HG02943 (cell line): ENCODE measurements at regions not wholly inside any gene's neighbourhood (a gene's known extent, or its start where the extent isn't known, plus 50 kb on each side); places are given as distances from the start of the nearest gene placed in this dataset.

Experiments
- ATAC-seq: cut with Tn5 transposase; IDR thresholded peaks from one replicate; pipeline ENCODE4 v1.9.1; 2021; ENCODE audit warnings: mild to moderate bottlenecking, low read depth, moderate library complexity; ENCODE audit not compliant: unreplicated experiment

DNA sequence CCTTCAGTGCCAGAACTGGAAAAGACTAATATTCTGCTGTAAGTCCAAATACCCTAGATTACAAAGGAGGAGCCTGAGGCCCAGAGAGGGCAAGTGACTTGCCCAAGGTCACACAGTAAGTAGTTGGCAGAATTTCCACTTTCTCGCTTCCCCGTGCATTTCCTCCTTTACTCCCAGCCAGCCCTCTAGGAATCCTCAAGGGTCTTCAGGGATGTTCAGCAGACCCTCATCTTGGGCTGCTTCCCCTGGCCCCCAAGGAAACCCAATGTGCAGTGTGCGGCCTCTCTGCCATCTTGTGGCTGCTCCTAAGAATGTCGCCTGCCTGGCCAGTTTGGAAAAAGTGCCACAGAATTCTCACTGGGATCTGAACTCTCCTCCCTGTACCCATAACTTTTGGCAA lies 217.7 kb upstream of the LRFN2 start:
- no peak for ATAC-seq

- no peak for ATAC-seq
These were observed 216.9 kb upstream of the LRFN2 start for GRCh38 chr6:40803897-40804702.

DNA sequence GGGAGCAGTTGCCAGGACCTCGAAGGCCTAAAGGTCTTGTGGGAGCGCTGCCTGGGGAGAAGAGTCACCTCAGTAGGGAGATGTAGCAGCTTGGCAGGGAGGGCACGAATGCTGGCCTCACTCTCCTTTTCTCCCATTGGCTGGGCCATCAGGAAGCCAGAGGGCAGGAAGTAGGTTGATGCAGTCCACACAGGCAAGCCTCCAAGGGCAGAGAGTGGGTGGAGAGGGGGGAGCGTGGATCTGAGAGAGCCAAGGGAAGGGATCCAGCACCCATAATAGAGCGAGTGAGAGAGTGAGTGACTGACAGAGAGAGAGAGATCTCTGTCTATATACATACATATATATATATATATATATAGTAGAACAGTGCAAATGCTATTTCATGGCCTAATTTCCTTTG lies 215.3 kb upstream of the LRFN2 start:
- ATAC-seq, result no peak

DNA sequence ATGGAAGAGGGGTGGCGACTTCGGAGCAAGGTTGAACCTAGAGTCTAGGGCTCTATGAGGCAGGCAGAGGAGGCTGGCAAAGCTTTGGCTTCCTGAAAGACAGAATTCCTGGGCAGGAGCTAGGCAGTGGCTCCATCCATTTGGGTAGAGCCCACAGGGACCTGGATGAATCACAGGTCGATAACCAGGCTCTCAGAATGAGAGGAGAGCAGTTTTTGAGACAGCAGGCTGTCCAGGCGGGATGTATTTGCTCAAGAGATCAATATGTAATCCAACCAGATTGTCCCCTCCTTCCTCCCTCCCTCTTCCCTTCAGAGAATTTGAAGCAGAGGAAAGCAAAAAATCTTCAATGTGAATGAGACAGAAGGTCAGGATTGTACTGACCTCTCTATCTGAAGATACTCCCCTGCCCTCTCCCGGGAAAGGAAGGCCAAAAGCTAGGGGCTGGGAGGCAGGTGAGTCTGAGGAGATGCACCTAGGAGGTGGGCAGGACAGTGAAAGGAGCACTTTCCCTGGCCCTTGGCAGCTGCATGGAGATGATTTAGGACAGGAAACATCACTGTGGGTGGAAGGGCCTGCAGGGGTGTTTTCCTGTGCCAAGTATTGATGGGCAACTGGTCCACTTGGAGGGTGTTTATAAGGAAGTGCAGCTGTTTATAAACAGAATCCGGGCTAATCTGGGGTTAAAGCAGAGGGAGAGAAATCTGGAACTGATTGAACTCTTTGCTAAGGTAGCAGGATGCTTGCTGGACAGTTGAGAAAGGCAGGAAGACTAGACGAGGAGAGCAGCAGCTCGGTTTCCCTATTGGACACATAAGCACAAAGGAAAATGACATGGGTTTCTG lies 212.4 kb upstream of the LRFN2 start:
- ATAC-seq, result no peak

DNA sequence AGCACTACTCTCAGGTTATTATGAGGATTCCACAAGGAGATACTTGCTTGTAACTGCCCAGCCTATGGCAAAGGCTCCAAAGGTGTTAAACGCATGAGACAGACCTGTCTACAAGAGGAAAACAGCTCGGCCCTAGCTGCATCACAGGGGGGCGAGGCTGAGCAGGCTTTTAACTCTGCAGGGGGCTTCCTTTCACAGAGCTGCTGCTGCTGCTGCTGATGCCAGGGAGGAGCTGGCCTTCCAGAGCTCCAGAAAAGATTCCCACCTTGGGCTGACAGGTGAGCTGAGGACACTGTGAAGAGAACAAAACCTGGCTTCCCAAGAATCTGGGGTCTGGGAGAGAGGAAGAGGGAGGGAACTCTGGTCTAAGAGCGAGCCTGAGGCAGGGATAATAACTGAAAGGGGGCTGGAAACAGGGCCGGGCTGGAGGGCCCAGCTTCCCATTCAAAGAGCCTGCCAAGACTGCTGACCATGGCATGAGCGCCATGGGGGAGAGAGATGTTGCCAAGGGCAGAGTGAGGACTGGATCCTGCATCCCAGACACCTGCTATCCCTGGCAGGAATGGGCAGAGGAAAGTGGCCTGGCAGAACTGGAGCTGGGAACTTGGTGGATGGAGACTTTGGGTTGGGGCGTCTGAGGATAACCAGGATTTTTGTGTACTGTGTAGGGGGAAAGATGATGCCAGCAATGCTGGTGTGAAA lies 211.1 kb upstream of the LRFN2 start:
- no peak for ATAC-seq

GRCh38 chr6:40796260-40797221 lies 209.4 kb upstream of the LRFN2 start:
- ATAC-seq, result no peak

DNA sequence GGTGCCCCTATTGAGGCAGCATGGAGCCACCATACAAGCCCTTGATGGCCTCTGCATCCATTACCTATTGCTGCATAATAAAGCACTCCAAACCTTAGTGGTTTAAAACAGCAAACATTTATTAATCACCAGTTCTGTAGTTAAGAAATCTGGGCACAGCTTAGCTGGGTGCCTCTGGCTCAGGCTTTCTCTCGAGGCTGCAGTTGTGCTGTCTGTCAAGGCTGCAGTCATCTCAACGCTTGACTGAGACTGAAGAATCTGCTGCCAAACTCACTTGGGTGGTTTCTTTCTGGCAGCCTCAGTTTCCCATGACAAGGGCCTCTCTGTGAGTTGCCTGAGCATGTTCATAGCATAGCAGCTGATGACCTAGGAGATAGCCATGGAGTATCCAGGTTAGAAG lies 207.4 kb upstream of the LRFN2 start:
- ATAC-seq, result no peak

DNA sequence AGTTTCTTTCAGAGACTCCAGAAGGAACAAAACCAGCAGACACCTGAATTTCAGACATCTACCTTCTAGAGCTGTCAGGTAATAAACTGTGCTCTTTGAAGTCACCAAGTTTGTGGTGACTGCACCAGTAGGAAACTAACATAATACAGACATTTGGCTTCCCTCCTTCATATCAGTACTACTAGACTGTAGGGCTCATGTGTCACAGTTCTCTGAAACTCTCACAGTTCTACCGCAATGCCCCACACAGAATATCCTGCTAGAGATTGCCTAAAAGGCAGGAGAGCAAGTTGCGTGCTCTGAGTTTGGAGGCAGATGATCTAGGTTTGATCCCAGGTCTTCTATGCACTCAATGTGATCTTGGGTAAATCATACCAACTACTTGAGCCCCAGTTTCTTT lies 205.0 kb upstream of the LRFN2 start:
- no peak for ATAC-seq

DNA sequence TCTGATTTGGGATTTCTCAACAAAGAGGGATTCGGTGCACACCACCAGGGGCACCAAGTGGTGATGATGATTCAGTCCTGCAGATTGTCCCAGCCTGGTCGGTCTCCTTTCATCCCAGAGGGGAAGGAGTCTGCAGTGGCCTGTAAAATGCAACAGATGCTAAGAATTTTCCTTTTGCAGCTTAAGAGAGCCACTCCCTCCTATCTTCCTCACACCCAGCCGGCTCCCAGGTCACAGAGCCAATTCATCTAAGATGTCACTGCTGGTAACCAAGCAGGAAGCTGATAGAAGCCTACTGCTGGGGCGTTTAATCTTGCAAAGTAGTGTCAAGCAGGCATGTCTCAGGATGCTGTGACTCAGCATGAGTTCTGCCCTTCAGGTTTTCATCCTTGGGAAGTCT lies 203.8 kb upstream of the LRFN2 start:
- ATAC-seq, result no peak

- no peak for ATAC-seq
These were observed 201.8 kb upstream of the LRFN2 start for GRCh38 chr6:40788661-40789655.

DNA sequence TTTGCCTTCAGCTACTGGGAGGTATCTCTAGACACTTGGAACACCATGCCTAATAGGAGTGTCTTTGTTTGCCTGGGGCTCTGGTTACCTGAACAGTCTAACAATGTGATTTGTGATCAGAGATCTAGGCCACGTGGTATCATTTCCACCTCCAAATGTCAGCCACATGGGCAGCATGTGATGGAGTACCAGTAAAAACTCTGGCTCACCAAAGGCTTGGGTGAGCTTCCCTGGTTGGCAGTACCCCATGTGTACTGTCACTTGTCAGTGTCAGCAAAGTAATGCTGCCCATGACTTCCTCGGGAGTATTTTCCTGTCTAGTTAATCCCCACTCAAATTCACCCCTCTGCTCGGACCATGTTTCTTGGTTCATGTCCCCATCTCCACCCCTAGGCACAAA lies 195.2 kb upstream of the LRFN2 start:
- ATAC-seq, result no peak

DNA sequence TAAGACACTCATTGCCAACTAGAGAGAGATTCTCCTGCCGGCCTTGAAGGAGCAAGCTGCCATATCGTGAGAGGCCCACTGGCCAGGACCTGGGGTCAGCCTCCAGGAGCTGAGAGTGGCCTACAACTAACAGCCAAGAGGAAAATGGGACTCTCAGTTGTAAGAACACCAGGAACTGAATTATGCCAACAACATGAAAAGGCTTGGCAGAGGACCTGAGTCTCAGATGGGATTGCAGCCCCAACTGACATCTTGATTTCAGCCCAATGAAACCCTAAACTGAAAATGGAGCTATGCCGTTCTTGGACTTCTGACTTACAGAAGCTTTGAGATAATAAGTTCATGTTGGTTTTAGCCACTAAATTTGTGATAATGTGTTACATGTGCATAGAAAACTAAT lies 193.5 kb upstream of the LRFN2 start:
- no peak for ATAC-seq

GRCh38 chr6:40779409-40779808 lies 192.2 kb upstream of the LRFN2 start:
- ATAC-seq, result no peak

- no peak for ATAC-seq
These were observed 191.8 kb upstream of the LRFN2 start for GRCh38 chr6:40778918-40779317.

DNA sequence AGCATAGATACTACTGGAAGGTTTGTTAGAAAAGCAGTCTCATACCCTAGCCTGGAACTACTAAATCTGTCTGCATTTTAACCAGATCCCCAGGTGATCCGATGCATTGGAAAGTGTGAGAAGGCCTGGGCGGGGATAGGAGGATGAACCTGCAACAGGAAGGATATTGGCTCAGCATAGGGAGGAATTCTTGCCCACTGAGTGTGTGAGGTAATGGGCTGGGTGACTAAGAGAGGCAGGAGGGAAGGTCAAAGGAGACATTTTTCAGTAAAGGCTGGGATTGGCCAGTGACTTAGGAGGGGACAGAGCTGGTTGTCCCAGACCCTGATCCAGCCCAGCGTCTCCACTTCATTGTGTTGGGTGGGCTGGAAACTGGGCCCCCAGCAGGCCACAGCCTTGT lies 191.0 kb upstream of the LRFN2 start:
- no peak for ATAC-seq

GRCh38 chr6:40774932-40775331 lies 187.8 kb upstream of the LRFN2 start:
- ATAC-seq, result no peak

GRCh38 chr6:40770794-40771193 lies 183.6 kb upstream of the LRFN2 start:
- no peak for ATAC-seq

GRCh38 chr6:40764726-40765125 lies 177.6 kb upstream of the LRFN2 start:
- no peak for ATAC-seq

- no peak for ATAC-seq
These were observed 175.8 kb upstream of the LRFN2 start for GRCh38 chr6:40762981-40763380.
